ENCODE measurements at regions not wholly inside any gene's neighbourhood (a gene's known extent, or its start where the extent isn't known, plus 50 kb on each side); places are given as distances from the start of the nearest gene placed in this dataset.

GRCh38 chr11:122459064-122459463, 196.5 kb upstream of the UBASH3B start:
- DNase-seq (ENCODE audit: low read depth) = no peak
- no peak overlapping the region for H3K4me3 ChIP-seq (ENCODE audit: control insufficient read depth, low read depth, low read length)
- TF ChIP-seq, protein P1, sequence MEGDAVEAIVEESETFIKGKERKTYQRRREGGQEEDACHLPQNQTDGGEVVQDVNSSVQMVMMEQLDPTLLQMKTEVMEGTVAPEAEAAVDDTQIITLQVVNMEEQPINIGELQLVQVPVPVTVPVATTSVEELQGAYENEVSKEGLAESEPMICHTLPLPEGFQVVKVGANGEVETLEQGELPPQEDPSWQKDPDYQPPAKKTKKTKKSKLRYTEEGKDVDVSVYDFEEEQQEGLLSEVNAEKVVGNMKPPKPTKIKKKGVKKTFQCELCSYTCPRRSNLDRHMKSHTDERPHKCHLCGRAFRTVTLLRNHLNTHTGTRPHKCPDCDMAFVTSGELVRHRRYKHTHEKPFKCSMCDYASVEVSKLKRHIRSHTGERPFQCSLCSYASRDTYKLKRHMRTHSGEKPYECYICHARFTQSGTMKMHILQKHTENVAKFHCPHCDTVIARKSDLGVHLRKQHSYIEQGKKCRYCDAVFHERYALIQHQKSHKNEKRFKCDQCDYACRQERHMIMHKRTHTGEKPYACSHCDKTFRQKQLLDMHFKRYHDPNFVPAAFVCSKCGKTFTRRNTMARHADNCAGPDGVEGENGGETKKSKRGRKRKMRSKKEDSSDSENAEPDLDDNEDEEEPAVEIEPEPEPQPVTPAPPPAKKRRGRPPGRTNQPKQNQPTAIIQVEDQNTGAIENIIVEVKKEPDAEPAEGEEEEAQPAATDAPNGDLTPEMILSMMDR (conservative IDR thresholded peaks at IDR 0.05; ENCODE audit: control insufficient read depth, insufficient read depth, low read depth, low read length) = no peak

DNA sequence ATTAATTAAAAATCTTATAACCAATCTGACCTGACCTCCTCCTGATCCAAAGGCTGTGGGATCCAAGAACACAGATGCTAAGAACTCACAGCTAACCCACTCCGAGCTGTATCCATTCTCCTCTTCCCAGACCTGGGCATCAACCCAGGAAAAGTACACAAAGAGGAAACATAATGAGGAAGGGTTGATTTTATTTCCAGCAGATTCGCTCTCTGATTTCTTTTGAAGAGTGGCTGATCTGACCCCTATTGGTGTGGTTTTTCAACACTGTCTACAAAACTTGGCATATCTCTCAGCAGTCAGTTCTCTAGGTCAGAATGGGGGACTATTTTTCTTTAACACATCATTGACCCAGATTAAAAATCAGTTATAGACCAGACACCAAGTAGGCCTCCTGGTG, 201.9 kb upstream of the UBASH3B start:
- no peak for DNase-seq (ENCODE audit: low read depth)
- TF ChIP-seq, protein P1 (conservative IDR thresholded peaks at IDR 0.05; ENCODE audit: control insufficient read depth, insufficient read depth, low read depth, low read length) = peak; percentile 2
- no peak overlapping the region for H3K4me3 ChIP-seq (ENCODE audit: control insufficient read depth, low read depth, low read length)

DNA sequence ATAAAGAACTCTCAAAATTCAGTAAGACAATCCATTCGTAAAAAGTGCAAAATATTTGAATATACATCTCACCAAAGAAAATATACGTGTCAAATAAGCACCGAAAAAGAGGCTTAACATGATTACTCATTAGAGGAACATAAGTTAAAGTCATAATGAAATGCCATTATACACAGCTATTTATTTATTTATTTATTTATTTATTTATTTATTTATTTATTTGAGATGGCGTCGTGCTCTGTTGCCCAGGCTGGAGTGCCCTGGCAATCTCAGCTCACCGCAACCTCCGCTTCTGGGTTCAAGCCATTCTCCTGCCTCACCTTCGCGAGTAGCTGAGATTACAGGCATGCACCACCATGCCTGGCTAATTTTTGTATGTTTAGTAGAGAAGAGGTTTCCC, 203.6 kb upstream of the UBASH3B start:
- TF ChIP-seq, protein P1 (conservative IDR thresholded peaks at IDR 0.05; ENCODE audit: control insufficient read depth, insufficient read depth, low read depth, low read length) = no peak
- no peak for DNase-seq (ENCODE audit: low read depth)
- no peak overlapping the region for H3K4me3 ChIP-seq (ENCODE audit: control insufficient read depth, low read depth, low read length)

GRCh38 chr11:122441666-122442035, 213.9 kb upstream of the UBASH3B start:
- H3K4me3 ChIP-seq (ENCODE audit: control insufficient read depth, low read depth, low read length) = no peak overlapping the region
- TF ChIP-seq, protein P1 (conservative IDR thresholded peaks at IDR 0.05; ENCODE audit: control insufficient read depth, insufficient read depth, low read depth, low read length) = no peak
- DNase-seq (ENCODE audit: low read depth) = no peak

DNA sequence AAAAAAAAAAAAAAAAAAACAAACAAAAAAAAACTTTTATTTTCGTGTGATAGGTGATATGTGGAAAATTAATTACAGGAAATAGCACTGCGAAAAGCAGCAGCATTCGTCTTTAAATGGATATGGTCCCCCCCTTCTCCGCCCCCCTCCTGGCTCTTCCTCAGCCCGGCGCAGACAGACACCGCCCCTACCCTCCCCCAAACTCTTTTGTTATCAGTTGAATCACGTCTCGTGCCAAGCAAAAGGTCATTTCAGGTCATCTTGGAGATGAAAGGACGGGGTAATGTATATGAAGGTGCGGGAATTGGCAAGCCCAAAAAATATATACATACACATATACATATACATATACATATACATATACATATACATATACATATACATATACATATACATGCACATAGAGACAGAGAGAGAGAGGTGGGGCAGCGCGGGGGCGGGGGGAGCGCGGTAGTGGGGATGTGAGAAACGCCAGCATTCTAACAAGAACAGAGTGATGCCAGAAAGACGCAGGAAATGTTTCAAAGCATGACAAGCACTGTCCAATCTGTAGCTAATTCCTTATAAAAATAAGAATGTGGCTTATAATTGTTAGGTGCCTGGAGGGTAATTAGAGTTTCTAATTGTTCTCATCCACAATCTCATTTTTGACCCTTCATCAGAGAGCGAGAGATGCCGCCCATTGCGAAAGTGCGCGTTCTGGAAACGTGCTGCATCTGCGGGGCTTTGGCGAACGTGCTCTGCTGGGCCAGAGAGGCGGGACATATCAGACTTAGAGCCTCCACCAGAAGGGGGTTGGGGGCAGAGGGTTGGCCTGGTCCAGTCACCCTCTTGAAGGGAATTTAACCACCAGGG, 214.5 kb upstream of the UBASH3B start:
- TF ChIP-seq, protein P1 (conservative IDR thresholded peaks at IDR 0.05; ENCODE audit: control insufficient read depth, insufficient read depth, low read depth, low read length) = no peak
- DNase-seq (ENCODE audit: low read depth) = no peak
- no peak overlapping the region for H3K4me3 ChIP-seq (ENCODE audit: control insufficient read depth, low read depth, low read length)

GRCh38 chr11:122439866-122440810, 215.4 kb upstream of the UBASH3B start:
- TF ChIP-seq, protein P1 (conservative IDR thresholded peaks at IDR 0.05; ENCODE audit: control insufficient read depth, insufficient read depth, low read depth, low read length) = no peak
- H3K4me3 ChIP-seq (ENCODE audit: control insufficient read depth, low read depth, low read length) = peak overlapping the region; percentile 15
- DNase-seq (ENCODE audit: low read depth) = peak; percentile 30

All from fibroblast of mammary gland (primary cell).